Parathyroid adenoma (tissue), 2 donors: ENCODE measurements at regions not wholly inside any gene's neighbourhood (a gene's known extent, or its start where the extent isn't known, plus 50 kb on each side); places are given as distances from the start of the nearest gene placed in this dataset.

Experiments used
- H2AFZ ChIP-seq: fragments of 300-600 bp; sonication (generic); one replicate; pipeline ENCODE4 v1.7.0; 2017; ENCODE audit warnings: antibody characterized with exemption, mild to moderate bottlenecking
- H3K27ac ChIP-seq: fragments of 300-600 bp; sonication (generic); one replicate; pipeline ENCODE4 v1.7.0; 2017
- H3K27me3 ChIP-seq: fragments of 300-600 bp; sonication (generic); one replicate; pipeline ENCODE4 v1.7.0; 2017; ENCODE audit warnings: low read length; ENCODE audit not compliant: control insufficient read depth, insufficient read depth
- H3K36me3 ChIP-seq: fragments of 300-600 bp; sonication (generic); one replicate; pipeline ENCODE4 v1.7.0; 2017; ENCODE audit warnings: low read length; ENCODE audit not compliant: control insufficient read depth, insufficient read depth
- H3K4me1 ChIP-seq: fragments of 300-600 bp; sonication (generic); one replicate; pipeline ENCODE4 v1.7.0; 2017; ENCODE audit warnings: control low read depth
- H3K4me2 ChIP-seq: fragments of 300-600 bp; sonication (generic); one replicate; pipeline ENCODE4 v1.7.0; 2017; ENCODE audit warnings: low read length
- H3K4me3 ChIP-seq: fragments of 300-600 bp; sonication (generic); one replicate; pipeline ENCODE4 v1.7.0; 2017; ENCODE audit warnings: low read depth, low read length
- H3K79me2 ChIP-seq: fragments of 300-600 bp; sonication (generic); one replicate; pipeline ENCODE4 v1.7.0; 2017; ENCODE audit warnings: control low read depth
- H3K9ac ChIP-seq: fragments of 300-600 bp; sonication (generic); one replicate; pipeline ENCODE4 v1.7.0; 2017; ENCODE audit warnings: mild to moderate bottlenecking
- H3K9me3 ChIP-seq: fragments of 300-600 bp; sonication (generic); one replicate; pipeline ENCODE4 v1.7.0; 2017; ENCODE audit warnings: low read length; ENCODE audit not compliant: control insufficient read depth
- TF ChIP-seq, protein P1 (sequence below): fragments of 300-600 bp; sonication (generic); IDR thresholded peaks from one replicate; pipeline ENCODE4 v1.7.0; 2017; ENCODE audit warnings: antibody characterized with exemption, mild to moderate bottlenecking
- donor health status: primary hyperparathyroidism.

DNA sequence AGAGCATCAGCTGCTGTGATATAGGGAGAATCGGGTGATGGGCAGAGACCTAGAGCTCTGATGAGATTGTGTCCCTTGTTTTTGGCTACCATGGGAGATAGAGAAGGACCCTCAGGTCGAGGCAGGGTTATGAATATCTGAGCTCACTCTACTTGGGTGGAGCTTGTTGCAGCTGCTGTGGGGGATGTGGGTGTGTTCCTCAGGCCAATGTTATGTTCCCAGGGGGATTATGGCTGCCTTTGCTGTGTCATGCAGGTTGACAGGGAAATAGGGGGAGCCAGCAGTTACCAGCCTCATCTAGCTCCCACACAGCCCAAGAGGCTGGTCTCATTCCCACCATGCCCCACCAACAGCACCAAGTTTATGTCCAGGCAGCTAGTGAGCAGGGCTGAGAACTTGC lies 131.5 kb downstream of the TRIM42 start:
- no peak overlapping the region for H2AFZ ChIP-seq
- no peak overlapping the region for H3K27ac ChIP-seq
- no peak overlapping the region for H3K4me2 ChIP-seq
- no peaks in the 10 kb centered on the region for H3K4me1 ChIP-seq
- no peak overlapping the region for H3K9ac ChIP-seq
- TF ChIP-seq, protein P1, sequence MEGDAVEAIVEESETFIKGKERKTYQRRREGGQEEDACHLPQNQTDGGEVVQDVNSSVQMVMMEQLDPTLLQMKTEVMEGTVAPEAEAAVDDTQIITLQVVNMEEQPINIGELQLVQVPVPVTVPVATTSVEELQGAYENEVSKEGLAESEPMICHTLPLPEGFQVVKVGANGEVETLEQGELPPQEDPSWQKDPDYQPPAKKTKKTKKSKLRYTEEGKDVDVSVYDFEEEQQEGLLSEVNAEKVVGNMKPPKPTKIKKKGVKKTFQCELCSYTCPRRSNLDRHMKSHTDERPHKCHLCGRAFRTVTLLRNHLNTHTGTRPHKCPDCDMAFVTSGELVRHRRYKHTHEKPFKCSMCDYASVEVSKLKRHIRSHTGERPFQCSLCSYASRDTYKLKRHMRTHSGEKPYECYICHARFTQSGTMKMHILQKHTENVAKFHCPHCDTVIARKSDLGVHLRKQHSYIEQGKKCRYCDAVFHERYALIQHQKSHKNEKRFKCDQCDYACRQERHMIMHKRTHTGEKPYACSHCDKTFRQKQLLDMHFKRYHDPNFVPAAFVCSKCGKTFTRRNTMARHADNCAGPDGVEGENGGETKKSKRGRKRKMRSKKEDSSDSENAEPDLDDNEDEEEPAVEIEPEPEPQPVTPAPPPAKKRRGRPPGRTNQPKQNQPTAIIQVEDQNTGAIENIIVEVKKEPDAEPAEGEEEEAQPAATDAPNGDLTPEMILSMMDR, result no peak
- no peaks in the 10 kb centered on the region for H3K9me3 ChIP-seq
- no peaks in the 10 kb centered on the region for H3K79me2 ChIP-seq
- H3K27me3 ChIP-seq, result no peaks in the 10 kb centered on the region
- no peaks in the 10 kb centered on the region for H3K36me3 ChIP-seq
- no peak overlapping the region for H3K4me3 ChIP-seq

DNA sequence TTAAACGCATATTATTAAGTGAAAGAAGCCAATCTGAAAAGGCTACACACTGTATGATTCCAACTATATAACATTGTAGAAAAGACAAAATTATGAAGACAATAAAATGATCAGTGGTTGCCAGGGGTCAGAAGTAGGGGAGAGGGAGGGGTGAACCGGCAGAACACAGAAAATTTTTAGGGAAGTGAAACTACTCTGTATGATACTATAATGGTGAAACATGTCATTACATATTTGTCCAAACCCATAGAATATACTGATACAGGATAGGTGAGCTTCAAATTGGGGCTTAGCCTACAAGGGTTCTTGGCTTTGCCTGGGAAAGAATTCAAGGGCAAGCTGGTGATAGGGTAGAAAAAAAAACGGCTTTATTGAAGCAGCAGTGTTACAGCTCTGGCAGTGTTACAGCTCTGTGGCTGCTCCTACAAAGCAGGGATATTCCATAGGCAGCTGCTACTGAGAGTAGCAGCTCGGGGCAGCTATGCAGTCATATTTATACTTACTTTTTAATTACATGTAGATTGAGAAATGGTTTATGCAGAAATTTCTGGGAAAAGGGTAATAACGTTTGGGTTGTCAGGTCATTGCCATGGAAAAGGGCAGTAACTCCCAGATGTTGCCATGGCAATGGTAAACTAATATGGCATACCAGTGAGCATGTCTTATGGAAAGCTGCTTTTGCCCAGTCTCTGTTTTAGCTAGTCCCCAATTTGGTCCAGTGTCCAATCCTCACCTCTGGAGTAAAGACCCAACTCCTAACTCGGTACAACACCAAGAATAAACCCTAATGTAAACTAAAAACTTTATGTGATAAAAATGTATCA lies 125.1 kb upstream of the SLC25A36 start:
- Histone ChIP-seq H3K9me3 (no peaks in the 10 kb centered on the region), H3K27ac (no peak overlapping the region), H3K36me3 (no peaks in the 10 kb centered on the region), H3K9ac (no peak overlapping the region), H3K4me1 (no peaks in the 10 kb centered on the region), H3K4me3 (no peak overlapping the region), H3K79me2 (no peaks in the 10 kb centered on the region), H3K27me3 (no peaks in the 10 kb centered on the region), H3K4me2 (no peak overlapping the region), H2AFZ (no peak overlapping the region)
- TF ChIP-seq, protein P1, result no peak

DNA sequence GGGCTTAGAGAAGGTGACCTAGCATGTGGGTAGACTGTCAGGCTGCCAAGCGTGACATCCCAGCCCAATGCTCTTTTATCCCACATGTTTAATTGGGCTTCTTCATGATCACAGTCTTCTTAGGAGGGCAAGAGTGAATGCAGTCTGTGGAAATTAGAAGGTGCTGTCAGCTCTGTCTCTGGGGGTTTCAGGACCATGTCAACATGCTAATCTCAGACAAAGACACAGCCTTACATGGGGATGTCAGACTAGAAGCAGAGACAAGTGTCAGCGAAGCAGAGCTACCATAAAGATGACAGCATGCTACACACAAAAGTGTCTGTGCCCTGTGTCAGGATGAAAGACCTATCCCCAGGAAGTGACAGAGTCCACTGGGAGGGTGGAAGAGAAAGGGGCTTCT lies 120.1 kb upstream of the SLC25A36 start:
- H3K79me2 ChIP-seq, result no peaks in the 10 kb centered on the region
- H3K27ac ChIP-seq, result no peak overlapping the region
- H2AFZ ChIP-seq, result no peak overlapping the region
- H3K36me3 ChIP-seq, result no peaks in the 10 kb centered on the region
- no peak overlapping the region for H3K9ac ChIP-seq
- H3K4me3 ChIP-seq, result no peak overlapping the region
- H3K27me3 ChIP-seq, result no peaks in the 10 kb centered on the region
- no peaks in the 10 kb centered on the region for H3K4me1 ChIP-seq
- no peak overlapping the region for H3K4me2 ChIP-seq
- no peaks in the 10 kb centered on the region for H3K9me3 ChIP-seq
- TF ChIP-seq, protein P1, result no peak

DNA sequence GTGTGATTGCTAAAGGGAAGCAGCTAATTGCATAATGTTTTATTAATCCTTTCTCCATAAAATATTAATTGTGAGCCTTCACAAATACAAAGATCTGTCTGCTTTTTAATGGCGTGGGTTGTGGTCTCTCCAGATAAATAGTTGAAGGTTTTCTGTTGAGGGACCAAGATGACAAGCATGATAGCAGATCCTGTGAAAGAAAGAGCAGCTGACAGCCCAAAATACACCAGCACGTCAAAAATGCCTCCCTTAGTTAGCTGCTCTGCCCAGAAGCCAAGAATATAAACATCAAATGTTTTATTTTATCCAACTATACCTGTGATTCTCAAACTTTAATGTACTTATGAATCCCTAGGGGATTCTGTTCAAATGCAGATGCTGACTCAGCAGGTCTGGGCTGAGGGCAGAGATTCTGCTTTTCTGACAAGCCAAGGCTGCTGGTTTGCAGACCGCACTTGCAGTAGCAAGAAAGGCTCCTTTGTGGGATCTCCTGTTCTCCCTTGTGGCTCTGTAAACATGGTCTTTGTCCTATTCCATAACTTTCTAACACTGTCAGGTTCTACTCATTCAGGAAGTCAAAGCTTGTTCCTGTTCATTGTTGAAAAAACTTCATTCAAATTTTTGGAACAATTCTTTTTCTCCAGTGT lies 119.1 kb upstream of the SLC25A36 start:
- Histone ChIP-seq H3K4me1 (no peaks in the 10 kb centered on the region), H3K9me3 (no peaks in the 10 kb centered on the region), H3K9ac (no peak overlapping the region), H3K27me3 (no peaks in the 10 kb centered on the region), H3K4me3 (no peak overlapping the region), H3K79me2 (no peaks in the 10 kb centered on the region), H3K4me2 (no peak overlapping the region), H2AFZ (no peak overlapping the region), H3K36me3 (no peaks in the 10 kb centered on the region), H3K27ac (no peak overlapping the region)
- TF ChIP-seq, protein P1, result no peak
